ENCODE measurements at regions not wholly inside any gene's neighbourhood (a gene's known extent, or its start where the extent isn't known, plus 50 kb on each side); places are given as distances from the start of the nearest gene placed in this dataset.

DNA sequence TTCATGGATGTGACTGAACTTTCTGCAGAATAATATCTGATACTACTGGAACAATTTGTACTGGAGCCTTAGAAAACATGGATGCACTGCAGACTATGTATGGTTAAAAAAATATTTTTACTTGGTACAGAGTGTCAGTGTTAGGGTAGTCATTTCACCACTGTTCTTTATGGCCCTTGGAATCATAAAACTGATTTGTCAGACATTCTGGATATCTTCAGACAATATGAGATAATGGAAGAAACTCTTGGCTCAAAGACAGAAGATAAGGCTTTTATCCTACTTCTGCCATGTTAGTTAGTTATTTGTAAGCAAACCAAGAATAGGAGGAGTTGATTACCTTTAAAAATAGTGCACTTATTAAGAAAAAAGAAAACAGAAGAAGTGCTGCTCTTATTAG, 209.4 kb downstream of the LRIG3 start:
- no peak for DNase-seq
- Histone ChIP-seq H3K27me3 (ENCODE audit: control insufficient read depth in 1 of 2, insufficient read depth in 2 of 2, low read length in 2 of 2) (no peaks in the 10 kb centered on the region), H3K36me3 (ENCODE audit: insufficient read depth, low read length) (no peaks in the 10 kb centered on the region), H3K9me3 (ENCODE audit: control insufficient read depth in 1 of 2, insufficient read depth in 1 of 2, low read length in 2 of 2) (peaks cover 0 to 8% of the 10 kb centered on the region in 2 experiments), H3K4me3 (ENCODE audit: low read length) (no peak overlapping the region), H3K4me1 (ENCODE audit: insufficient read depth, low read length) (no peaks in the 10 kb centered on the region), H3K27ac (ENCODE audit: low read depth in 1 of 2, low read length in 2 of 2) (no peak overlapping the region)
- TF ChIP-seq, protein P1, sequence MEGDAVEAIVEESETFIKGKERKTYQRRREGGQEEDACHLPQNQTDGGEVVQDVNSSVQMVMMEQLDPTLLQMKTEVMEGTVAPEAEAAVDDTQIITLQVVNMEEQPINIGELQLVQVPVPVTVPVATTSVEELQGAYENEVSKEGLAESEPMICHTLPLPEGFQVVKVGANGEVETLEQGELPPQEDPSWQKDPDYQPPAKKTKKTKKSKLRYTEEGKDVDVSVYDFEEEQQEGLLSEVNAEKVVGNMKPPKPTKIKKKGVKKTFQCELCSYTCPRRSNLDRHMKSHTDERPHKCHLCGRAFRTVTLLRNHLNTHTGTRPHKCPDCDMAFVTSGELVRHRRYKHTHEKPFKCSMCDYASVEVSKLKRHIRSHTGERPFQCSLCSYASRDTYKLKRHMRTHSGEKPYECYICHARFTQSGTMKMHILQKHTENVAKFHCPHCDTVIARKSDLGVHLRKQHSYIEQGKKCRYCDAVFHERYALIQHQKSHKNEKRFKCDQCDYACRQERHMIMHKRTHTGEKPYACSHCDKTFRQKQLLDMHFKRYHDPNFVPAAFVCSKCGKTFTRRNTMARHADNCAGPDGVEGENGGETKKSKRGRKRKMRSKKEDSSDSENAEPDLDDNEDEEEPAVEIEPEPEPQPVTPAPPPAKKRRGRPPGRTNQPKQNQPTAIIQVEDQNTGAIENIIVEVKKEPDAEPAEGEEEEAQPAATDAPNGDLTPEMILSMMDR (IDR thresholded peaks at IDR 0.05) = no peak
- Mint-ChIP-seq H3K4me1 (ENCODE audit: low read depth) (no peaks in the 10 kb centered on the region), H3K36me3 (ENCODE audit: low read depth) (no peaks in the 10 kb centered on the region), H3K9me3 (peaks cover 15% of the 10 kb centered on the region), H3K27me3 (no peaks in the 10 kb centered on the region), H3K4me3 (no peak overlapping the region), H3K27ac (no peak overlapping the region)
- intact Hi-C loops (cut with DNase I, micrococcal nuclease) = no loop called here
- ChIA-PET CTCF (no interaction called here), POLR2A (no interaction called here)
- no peak for ATAC-seq (ENCODE audit: poor library complexity)

DNA sequence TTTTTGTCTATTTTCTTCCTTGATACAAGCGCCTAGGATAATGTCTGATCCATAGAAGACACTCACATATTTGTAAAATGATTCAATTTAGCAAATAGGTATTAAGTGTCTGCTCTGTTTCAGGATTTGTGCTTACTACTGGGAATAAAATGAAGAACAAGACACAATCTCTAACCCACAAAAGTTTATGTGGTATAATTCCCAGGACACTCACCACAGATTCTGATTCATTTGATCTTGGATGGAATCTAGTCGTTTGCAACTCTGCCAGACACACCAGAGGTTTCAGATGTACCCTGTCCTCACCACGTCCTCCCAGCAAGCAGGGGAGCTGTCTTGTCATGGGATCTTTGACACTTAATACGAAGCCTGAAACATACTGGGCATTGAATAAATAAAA, 208.3 kb downstream of the LRIG3 start:
- Mint-ChIP-seq H3K27ac (no peak overlapping the region), H3K36me3 (ENCODE audit: low read depth) (no peaks in the 10 kb centered on the region), H3K9me3 (peaks cover 16% of the 10 kb centered on the region), H3K4me3 (no peak overlapping the region), H3K27me3 (no peaks in the 10 kb centered on the region), H3K4me1 (ENCODE audit: low read depth) (no peaks in the 10 kb centered on the region)
- no peak overlapping the region for H3K4me3 ChIP-seq (ENCODE audit: low read length)
- H3K27me3 ChIP-seq (ENCODE audit: control insufficient read depth in 1 of 2, insufficient read depth in 2 of 2, low read length in 2 of 2) = no peaks in the 10 kb centered on the region
- no peaks in the 10 kb centered on the region for H3K4me1 ChIP-seq (ENCODE audit: insufficient read depth, low read length)
- DNase-seq (no peak), ATAC-seq (ENCODE audit: poor library complexity) (no peak)
- H3K36me3 ChIP-seq (ENCODE audit: insufficient read depth, low read length) = no peaks in the 10 kb centered on the region
- peaks cover 0 to 8% of the 10 kb centered on the region in 2 experiments for H3K9me3 ChIP-seq (ENCODE audit: control insufficient read depth in 1 of 2, insufficient read depth in 1 of 2, low read length in 2 of 2)
- POLR2A ChIA-PET = no interaction called here
- CTCF ChIA-PET = no interaction called here
- intact Hi-C loops (cut with DNase I, micrococcal nuclease) = no loop called here
- TF ChIP-seq, protein P1 (IDR thresholded peaks at IDR 0.05) = no peak
- no peak overlapping the region for H3K27ac ChIP-seq (ENCODE audit: low read depth in 1 of 2, low read length in 2 of 2)

DNA sequence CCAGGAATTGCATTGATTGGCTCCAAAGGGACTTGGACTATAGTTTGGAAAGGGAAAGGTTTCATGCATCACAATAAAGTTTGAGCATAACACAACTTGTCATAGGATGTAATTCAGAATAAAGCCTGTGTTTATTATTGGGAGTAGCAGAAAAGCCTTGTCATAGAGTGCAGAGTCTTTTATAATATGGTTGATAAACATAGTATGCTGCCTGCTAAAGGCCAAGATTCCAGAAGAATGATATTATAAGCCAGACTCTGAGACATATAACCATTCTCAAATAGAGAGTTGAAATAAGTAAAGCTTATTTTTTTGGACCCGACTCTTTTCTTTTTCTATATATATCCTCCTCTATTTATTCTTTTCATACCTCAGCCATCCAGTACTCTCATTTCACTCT, 207.3 kb downstream of the LRIG3 start:
- H3K9me3 Mint-ChIP-seq = peaks cover 12% of the 10 kb centered on the region
- no peak overlapping the region for H3K4me3 Mint-ChIP-seq
- intact Hi-C loops (cut with DNase I, micrococcal nuclease) = no loop called here
- no peaks in the 10 kb centered on the region for H3K4me1 ChIP-seq (ENCODE audit: insufficient read depth, low read length)
- no peaks in the 10 kb centered on the region for H3K4me1 Mint-ChIP-seq (ENCODE audit: low read depth)
- no peaks in the 10 kb centered on the region for H3K27me3 Mint-ChIP-seq
- TF ChIP-seq, protein P1 (IDR thresholded peaks at IDR 0.05) = no peak
- H3K9me3 ChIP-seq (ENCODE audit: control insufficient read depth in 1 of 2, insufficient read depth in 1 of 2, low read length in 2 of 2) = peaks cover 0 to 8% of the 10 kb centered on the region in 2 experiments
- no peak overlapping the region for H3K27ac Mint-ChIP-seq
- ATAC-seq (ENCODE audit: poor library complexity) (no peak), DNase-seq (no peak)
- H3K36me3 Mint-ChIP-seq (ENCODE audit: low read depth) = no peaks in the 10 kb centered on the region
- no peak overlapping the region for H3K27ac ChIP-seq (ENCODE audit: low read depth in 1 of 2, low read length in 2 of 2)
- H3K36me3 ChIP-seq (ENCODE audit: insufficient read depth, low read length) = no peaks in the 10 kb centered on the region
- no peaks in the 10 kb centered on the region for H3K27me3 ChIP-seq (ENCODE audit: control insufficient read depth in 1 of 2, insufficient read depth in 2 of 2, low read length in 2 of 2)
- ChIA-PET POLR2A (no interaction called here), CTCF (no interaction called here)
- H3K4me3 ChIP-seq (ENCODE audit: low read length) = no peak overlapping the region
